Stimulated activated naive CD8-positive, alpha-beta T cell treated with anti-CD3 and anti-CD28 coated beads, Interleukin-15, amount 100 ng/mL, for 72 hours (primary cell): ENCODE measurements at regions not wholly inside any gene's neighbourhood (a gene's known extent, or its start where the extent isn't known, plus 50 kb on each side); places are given as distances from the start of the nearest gene placed in this dataset.
A peak's percentile ranks its signal among the peaks of the same experiment; 100 is the strongest.

ENCODE experiments used
- ATAC-seq: fragments of 150-1000 bp; cut with Tn5 transposase; 2 replicates; pipeline ENCODE4 v1.10.0; 2021; ENCODE audit warnings: mild to moderate bottlenecking, moderate library complexity
- DNase-seq, 2 donors: peaks; one replicate each; pipeline ENCODE4 v3.0.0; 2021 to 2022
- H3K27ac Mint-ChIP-seq, 2 donors: one replicate each; pipeline ENCODE4 v1.8.0; 2022; ENCODE audit warnings: mild to moderate bottlenecking in 2 of 2, mixed read lengths in 2 of 2, moderate library complexity in 2 of 2
- H3K27me3 Mint-ChIP-seq: one replicate; pipeline ENCODE4 v1.8.0; 2022; ENCODE audit warnings: mixed read lengths
- H3K4me1 Mint-ChIP-seq: one replicate; pipeline ENCODE4 v1.8.0; 2022; ENCODE audit warnings: mild to moderate bottlenecking, mixed read lengths
- H3K4me3 Mint-ChIP-seq, 2 donors: one replicate each; pipeline ENCODE4 v1.8.0; 2022; ENCODE audit warnings: mild to moderate bottlenecking in 2 of 2, mixed read lengths in 2 of 2, moderate library complexity in 1 of 2
- H3K9me3 Mint-ChIP-seq, 2 donors: one replicate each; pipeline ENCODE4 v1.8.0; 2022; ENCODE audit warnings: mixed read lengths in 2 of 2

- no peak overlapping the region for H3K4me3 Mint-ChIP-seq
- DNase-seq (no peak), ATAC-seq (peak; percentile 28)
- H3K9me3 Mint-ChIP-seq = peaks cover 0 to 16% of the 10 kb centered on the region in 2 donors
- H3K4me1 Mint-ChIP-seq = no peaks in the 10 kb centered on the region
- H3K27me3 Mint-ChIP-seq = no peaks in the 10 kb centered on the region
- H3K27ac Mint-ChIP-seq = no peak overlapping the region
These were observed 1537.0 kb downstream of the C4orf33 start for GRCh38 chr4:130632731-130633604.

GRCh38 chr4:130636486-130636885 lies 1540.5 kb downstream of the C4orf33 start:
- DNase-seq = no peak
- no peaks in the 10 kb centered on the region for H3K27me3 Mint-ChIP-seq
- H3K4me1 Mint-ChIP-seq = no peaks in the 10 kb centered on the region
- H3K4me3 Mint-ChIP-seq = no peak overlapping the region
- H3K27ac Mint-ChIP-seq = no peak overlapping the region
- ATAC-seq = no peak
- peaks cover 0 to 16% of the 10 kb centered on the region in 2 donors for H3K9me3 Mint-ChIP-seq

GRCh38 chr4:130640592-130640991 lies 1544.6 kb downstream of the C4orf33 start:
- no peak for DNase-seq
- ATAC-seq = no peak
- H3K27me3 Mint-ChIP-seq = no peaks in the 10 kb centered on the region
- no peak overlapping the region for H3K27ac Mint-ChIP-seq
- no peak overlapping the region for H3K4me3 Mint-ChIP-seq
- H3K9me3 Mint-ChIP-seq = no peaks in the 10 kb centered on the region
- no peaks in the 10 kb centered on the region for H3K4me1 Mint-ChIP-seq

GRCh38 chr4:130646886-130647285 lies 1550.9 kb downstream of the C4orf33 start:
- Mint-ChIP-seq H3K27ac (no peak overlapping the region), H3K4me1 (no peaks in the 10 kb centered on the region), H3K9me3 (peaks cover 20 to 21% of the 10 kb centered on the region in 2 donors), H3K27me3 (no peaks in the 10 kb centered on the region), H3K4me3 (no peak overlapping the region)
- DNase-seq (no peak), ATAC-seq (no peak)

GRCh38 chr4:130648570-130648969 lies 1552.6 kb downstream of the C4orf33 start:
- no peak for DNase-seq
- Mint-ChIP-seq H3K27ac (no peak overlapping the region), H3K27me3 (no peaks in the 10 kb centered on the region), H3K9me3 (peaks cover 21 to 33% of the 10 kb centered on the region in 2 donors), H3K4me1 (no peaks in the 10 kb centered on the region), H3K4me3 (no peak overlapping the region)
- ATAC-seq = no peak

- Mint-ChIP-seq H3K4me3 (no peak overlapping the region), H3K27me3 (no peaks in the 10 kb centered on the region), H3K9me3 (peaks cover 33% of the 10 kb centered on the region in 2 donors), H3K4me1 (no peaks in the 10 kb centered on the region), H3K27ac (no peak overlapping the region)
- ATAC-seq = no peak
- no peak for DNase-seq
These were observed 1557.9 kb downstream of the C4orf33 start for GRCh38 chr4:130653842-130654241.

GRCh38 chr4:130659320-130659719 lies 1563.4 kb downstream of the C4orf33 start:
- ATAC-seq (no peak), DNase-seq (no peak)
- Mint-ChIP-seq H3K4me1 (no peaks in the 10 kb centered on the region), H3K4me3 (no peak overlapping the region), H3K27me3 (no peaks in the 10 kb centered on the region), H3K9me3 (peaks cover under 1 to 7% of the 10 kb centered on the region in 2 donors), H3K27ac (no peak overlapping the region)

- Mint-ChIP-seq H3K4me1 (no peaks in the 10 kb centered on the region), H3K9me3 (peaks cover 0 to 11% of the 10 kb centered on the region in 2 donors), H3K27me3 (no peaks in the 10 kb centered on the region), H3K27ac (no peak overlapping the region), H3K4me3 (no peak overlapping the region)
- DNase-seq (no peak), ATAC-seq (no peak)
These were observed 1572.9 kb downstream of the C4orf33 start for GRCh38 chr4:130668859-130669258.

- no peaks in the 10 kb centered on the region for H3K4me1 Mint-ChIP-seq
- H3K9me3 Mint-ChIP-seq = peaks cover 0 to 11% of the 10 kb centered on the region in 2 donors
- H3K27me3 Mint-ChIP-seq = no peaks in the 10 kb centered on the region
- ATAC-seq (no peak), DNase-seq (no peak)
- no peak overlapping the region for H3K4me3 Mint-ChIP-seq
- H3K27ac Mint-ChIP-seq = no peak overlapping the region
These were observed 1579.3 kb downstream of the C4orf33 start for GRCh38 chr4:130675266-130675665.

GRCh38 chr4:130689181-130689580 lies 1593.2 kb downstream of the C4orf33 start:
- H3K27me3 Mint-ChIP-seq = no peaks in the 10 kb centered on the region
- ATAC-seq (no peak), DNase-seq (no peak)
- no peak overlapping the region for H3K27ac Mint-ChIP-seq
- H3K4me3 Mint-ChIP-seq = no peak overlapping the region
- no peaks in the 10 kb centered on the region for H3K9me3 Mint-ChIP-seq
- H3K4me1 Mint-ChIP-seq = no peaks in the 10 kb centered on the region

- H3K4me3 Mint-ChIP-seq = no peak overlapping the region
- H3K27ac Mint-ChIP-seq = no peak overlapping the region
- no peaks in the 10 kb centered on the region for H3K27me3 Mint-ChIP-seq
- ATAC-seq (no peak), DNase-seq (no peak)
- peaks cover 6 to 7% of the 10 kb centered on the region in 2 donors for H3K9me3 Mint-ChIP-seq
- no peaks in the 10 kb centered on the region for H3K4me1 Mint-ChIP-seq
These were observed 1602.3 kb downstream of the C4orf33 start for GRCh38 chr4:130698251-130698650.

- DNase-seq (no peak), ATAC-seq (no peak)
- Mint-ChIP-seq H3K9me3 (peaks cover 6 to 12% of the 10 kb centered on the region in 2 donors), H3K4me1 (no peaks in the 10 kb centered on the region), H3K27me3 (no peaks in the 10 kb centered on the region), H3K27ac (no peak overlapping the region), H3K4me3 (no peak overlapping the region)
These were observed 1603.1 kb downstream of the C4orf33 start for GRCh38 chr4:130699004-130699403.

GRCh38 chr4:130703211-130703935 lies 1607.4 kb downstream of the C4orf33 start:
- Mint-ChIP-seq H3K9me3 (peaks cover 11 to 25% of the 10 kb centered on the region in 2 donors), H3K27me3 (no peaks in the 10 kb centered on the region), H3K4me1 (no peaks in the 10 kb centered on the region), H3K4me3 (no peak overlapping the region), H3K27ac (no peak overlapping the region)
- DNase-seq (no peak), ATAC-seq (no peak)

GRCh38 chr4:130705023-130705422 lies 1609.1 kb downstream of the C4orf33 start:
- Mint-ChIP-seq H3K4me3 (no peak overlapping the region), H3K4me1 (no peaks in the 10 kb centered on the region), H3K27ac (no peak overlapping the region), H3K9me3 (peaks cover 11 to 19% of the 10 kb centered on the region in 2 donors), H3K27me3 (no peaks in the 10 kb centered on the region)
- ATAC-seq (no peak), DNase-seq (no peak)

- DNase-seq (no peak), ATAC-seq (no peak)
- no peak overlapping the region for H3K4me3 Mint-ChIP-seq
- no peaks in the 10 kb centered on the region for H3K4me1 Mint-ChIP-seq
- no peaks in the 10 kb centered on the region for H3K27me3 Mint-ChIP-seq
- H3K9me3 Mint-ChIP-seq = peaks cover 5 to 16% of the 10 kb centered on the region in 2 donors
- no peak overlapping the region for H3K27ac Mint-ChIP-seq
These were observed 1616.1 kb downstream of the C4orf33 start for GRCh38 chr4:130712038-130712437.

GRCh38 chr4:130714006-130714405 lies 1618.1 kb downstream of the C4orf33 start:
- no peak overlapping the region for H3K4me3 Mint-ChIP-seq
- H3K4me1 Mint-ChIP-seq = no peaks in the 10 kb centered on the region
- no peak overlapping the region for H3K27ac Mint-ChIP-seq
- H3K9me3 Mint-ChIP-seq = peaks cover 0 to 7% of the 10 kb centered on the region in 2 donors
- no peak for DNase-seq
- no peak for ATAC-seq
- no peaks in the 10 kb centered on the region for H3K27me3 Mint-ChIP-seq
